ENCODE measurements at regions not wholly inside any gene's neighbourhood (a gene's known extent, or its start where the extent isn't known, plus 50 kb on each side); places are given as distances from the start of the nearest gene placed in this dataset.

GRCh38 chr1:55584526-55585401 is 369.6 kb upstream of the USP24 start:
- DNase-seq (ENCODE audit: low spot score): peak; percentile 45

- no peak for DNase-seq (ENCODE audit: low spot score)
These were observed 366.9 kb upstream of the USP24 start for GRCh38 chr1:55582084-55582483.

GRCh38 chr1:55580845-55581332 is 365.7 kb upstream of the USP24 start:
- DNase-seq (ENCODE audit: low spot score): no peak

GRCh38 chr1:55579332-55580001 is 364.3 kb upstream of the USP24 start:
- DNase-seq (ENCODE audit: low spot score): no peak

GRCh38 chr1:55578646-55579045 is 363.5 kb upstream of the USP24 start:
- DNase-seq (ENCODE audit: low spot score): no peak

GRCh38 chr1:55575571-55576279 is 360.6 kb upstream of the USP24 start:
- DNase-seq (ENCODE audit: low spot score): peak; percentile 76

- DNase-seq (ENCODE audit: low spot score): no peak
These were observed 359.6 kb upstream of the USP24 start for GRCh38 chr1:55574691-55575225.

- no peak for DNase-seq (ENCODE audit: low spot score)
These were observed 357.9 kb upstream of the USP24 start for GRCh38 chr1:55572878-55573734.

GRCh38 chr1:55571767-55572166 is 356.6 kb upstream of the USP24 start:
- no peak for DNase-seq (ENCODE audit: low spot score)

GRCh38 chr1:55569417-55569816 is 354.3 kb upstream of the USP24 start:
- DNase-seq (ENCODE audit: low spot score): no peak

GRCh38 chr1:55568732-55569131 is 353.6 kb upstream of the USP24 start:
- DNase-seq (ENCODE audit: low spot score): no peak

GRCh38 chr1:55560266-55560665 is 345.1 kb upstream of the USP24 start:
- DNase-seq (ENCODE audit: low spot score): no peak

GRCh38 chr1:55559842-55560241 is 344.7 kb upstream of the USP24 start:
- no peak for DNase-seq (ENCODE audit: low spot score)

GRCh38 chr1:55559161-55559611 is 344.0 kb upstream of the USP24 start:
- DNase-seq (ENCODE audit: low spot score): no peak

GRCh38 chr1:55558515-55558914 is 343.4 kb upstream of the USP24 start:
- DNase-seq (ENCODE audit: low spot score): no peak

GRCh38 chr1:55555956-55556725 is 341.0 kb upstream of the USP24 start:
- DNase-seq (ENCODE audit: low spot score): no peak

- DNase-seq (ENCODE audit: low spot score): no peak
These were observed 339.4 kb upstream of the USP24 start for GRCh38 chr1:55554611-55555010.

GRCh38 chr1:55552636-55553035 is 337.5 kb upstream of the USP24 start:
- no peak for DNase-seq (ENCODE audit: low spot score)

- DNase-seq (ENCODE audit: low spot score): no peak
These were observed 332.2 kb upstream of the USP24 start for GRCh38 chr1:55547405-55547804.

GRCh38 chr1:55546553-55546952 is 331.4 kb upstream of the USP24 start:
- DNase-seq (ENCODE audit: low spot score): no peak
